Brain pericyte (primary cell): ENCODE measurements at regions not wholly inside any gene's neighbourhood (a gene's known extent, or its start where the extent isn't known, plus 50 kb on each side); places are given as distances from the start of the nearest gene placed in this dataset.

Source experiments
- DNase-seq: peaks from one replicate; pipeline ENCODE4 v3.0.0-alpha.2; 2012; ENCODE audit warnings: low read depth, low spot score

DNA sequence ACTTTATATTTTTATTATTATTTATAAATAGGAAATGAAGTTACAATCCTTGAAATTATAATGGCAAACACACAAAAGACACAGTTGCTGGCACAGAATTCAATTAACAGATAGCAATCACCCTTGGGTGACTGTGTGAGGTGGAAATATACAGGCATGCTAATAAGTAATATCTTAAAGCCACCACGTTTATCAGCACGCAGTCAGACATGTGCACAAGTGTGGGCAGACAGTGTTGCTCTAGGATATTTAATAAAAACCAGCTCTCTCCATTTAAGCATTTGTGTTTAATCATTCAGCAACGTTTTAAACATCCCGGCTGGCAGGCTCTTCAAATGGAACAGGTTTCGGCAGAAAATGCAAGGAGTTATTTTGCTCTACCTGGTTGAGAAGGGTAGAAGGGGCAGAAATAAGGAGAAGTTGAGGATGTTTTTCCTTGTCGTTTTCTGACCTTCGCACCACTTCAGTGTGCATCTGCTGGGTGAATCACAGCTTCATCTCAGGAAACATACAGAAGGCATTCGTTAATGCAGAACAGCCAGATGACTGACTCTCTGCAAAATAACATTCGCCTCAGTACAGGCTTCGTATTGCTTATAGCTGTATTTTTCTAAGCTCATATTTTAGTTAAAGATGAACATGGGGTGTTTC, 585.1 kb downstream of the QKI start:
- DNase-seq = no peak

DNA sequence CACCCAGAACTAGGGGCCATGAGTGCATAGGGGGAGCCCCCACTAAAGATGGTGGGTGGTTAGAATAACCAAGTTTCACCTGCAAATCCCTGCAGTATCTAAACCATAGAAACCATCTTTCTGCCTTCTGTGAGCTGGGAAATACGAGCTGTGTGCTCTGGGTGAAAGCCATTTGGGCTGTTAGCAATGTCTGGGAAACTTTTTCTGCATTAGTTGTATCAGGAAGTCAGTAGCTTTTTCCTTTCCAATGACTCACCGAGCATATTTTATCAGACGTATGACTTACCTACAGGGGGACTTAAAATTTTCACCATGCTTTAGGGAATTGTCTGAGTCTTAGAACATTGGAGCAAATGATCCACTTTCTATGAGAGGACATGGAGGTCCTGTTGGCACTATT, 584.0 kb downstream of the QKI start:
- DNase-seq = no peak

DNA sequence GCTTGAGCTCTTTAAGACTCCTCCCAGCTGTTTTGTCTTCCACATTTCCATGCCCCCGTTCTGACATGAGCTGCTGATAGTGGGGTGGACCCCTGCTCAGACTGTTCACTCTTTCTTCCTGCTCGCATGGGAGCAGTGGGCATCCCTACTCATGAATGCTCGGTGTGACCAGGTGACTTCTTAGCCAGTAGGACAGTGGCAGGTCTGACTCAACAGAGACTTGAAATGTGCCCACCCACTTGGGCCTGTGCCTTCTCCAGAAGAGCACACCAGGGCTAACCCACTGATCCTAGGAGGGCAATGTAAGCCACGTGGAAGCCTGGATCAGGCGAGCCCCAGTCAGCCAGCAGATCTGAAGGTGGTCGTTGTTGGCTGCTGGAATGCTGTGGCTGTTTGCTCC, 582.0 kb downstream of the QKI start:
- DNase-seq = no peak

DNA sequence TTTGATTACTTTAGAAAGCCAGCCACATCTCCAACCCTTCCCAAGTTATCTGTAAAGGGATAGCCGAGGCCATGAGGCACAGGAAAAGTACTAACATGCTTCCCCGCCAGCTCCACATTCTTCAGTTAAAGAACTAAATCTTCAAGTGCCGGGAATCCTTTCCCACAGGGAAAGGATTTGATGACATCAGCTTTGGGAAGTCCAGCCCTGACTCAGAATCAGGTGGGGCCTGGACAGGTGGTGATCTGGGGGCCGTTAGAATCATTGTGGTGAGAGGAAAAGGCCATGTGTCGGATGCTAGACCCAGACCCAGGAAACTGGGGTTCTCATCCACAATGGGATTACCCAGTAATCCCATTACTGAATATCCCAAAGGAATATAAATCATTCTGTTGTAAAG, 580.0 kb downstream of the QKI start:
- no peak for DNase-seq

DNA sequence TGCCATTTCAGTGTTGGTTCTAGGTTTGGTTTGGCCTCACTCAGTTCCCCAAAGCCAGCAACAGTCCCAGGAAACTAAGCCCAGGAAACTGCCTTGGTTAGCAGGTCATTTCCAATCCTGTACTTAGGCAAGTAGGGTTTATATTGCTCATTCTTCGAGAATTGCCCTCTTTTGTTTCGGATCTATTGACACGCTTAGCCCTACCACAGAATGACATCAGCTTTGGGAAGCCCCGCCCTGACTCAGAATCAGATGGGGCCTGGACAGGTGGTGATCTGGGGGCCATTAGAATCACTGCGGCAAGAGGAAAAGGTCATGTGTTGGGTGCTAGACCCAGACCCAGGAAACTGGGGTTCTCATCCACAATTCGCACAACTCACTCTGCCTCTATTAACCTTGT, 578.2 kb downstream of the QKI start:
- no peak for DNase-seq

DNA sequence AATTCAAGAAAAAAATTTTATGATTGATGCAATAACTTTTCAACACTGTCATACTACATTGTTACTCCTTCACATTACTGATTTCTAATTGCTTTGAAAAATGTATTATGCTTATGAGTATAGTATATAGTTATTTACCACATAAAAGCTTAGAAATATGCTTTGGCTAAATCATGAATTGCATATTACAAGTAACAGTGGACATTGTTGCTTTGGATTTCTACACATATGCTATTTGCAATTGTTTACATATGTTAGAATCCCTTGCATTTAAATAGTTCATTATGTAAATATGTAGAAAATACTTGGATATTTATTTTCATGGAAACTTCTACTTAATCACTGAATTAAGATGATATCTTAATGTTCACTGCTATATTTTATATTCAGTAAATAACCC, 577.5 kb downstream of the QKI start:
- DNase-seq = no peak

DNA sequence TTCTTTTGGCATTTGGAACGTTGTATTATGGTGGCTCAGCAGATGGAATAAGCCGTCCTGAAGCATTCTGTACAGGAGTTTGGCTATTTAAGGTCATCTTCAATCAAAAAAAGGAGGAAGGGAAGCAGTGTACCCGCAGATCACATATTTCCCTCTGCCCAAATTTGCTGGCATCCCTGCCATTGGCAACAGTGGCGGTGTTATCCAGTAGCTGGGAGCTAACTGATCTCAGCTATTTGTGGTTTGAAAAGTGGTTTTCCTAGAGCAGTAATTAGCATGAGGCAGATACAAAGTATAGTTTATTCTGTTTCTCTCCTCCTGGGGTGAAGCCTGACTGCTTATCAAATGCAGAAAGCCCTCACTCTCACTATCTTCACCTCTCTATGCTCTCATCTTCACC, 576.8 kb downstream of the QKI start:
- DNase-seq = no peak

DNA sequence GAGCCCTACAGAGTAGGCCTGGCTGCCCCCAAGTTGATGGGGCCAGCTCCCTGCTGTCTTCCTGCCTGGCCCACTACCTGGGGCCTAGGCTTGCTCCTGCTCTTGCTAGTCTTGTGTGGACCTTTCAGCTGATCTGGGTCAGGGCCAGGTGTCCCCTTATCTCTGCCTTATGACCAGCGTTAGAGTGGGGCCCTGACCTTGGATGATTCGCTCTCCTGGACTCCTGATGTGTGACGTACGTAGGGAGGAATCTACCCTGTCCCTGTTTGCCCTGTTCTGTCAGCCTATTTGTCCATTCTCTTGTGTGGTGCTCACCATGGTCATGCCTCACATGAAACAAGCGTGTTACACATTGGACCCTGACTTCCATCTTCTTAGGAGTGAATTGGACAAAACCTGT, 571.8 kb downstream of the QKI start:
- DNase-seq = no peak

DNA sequence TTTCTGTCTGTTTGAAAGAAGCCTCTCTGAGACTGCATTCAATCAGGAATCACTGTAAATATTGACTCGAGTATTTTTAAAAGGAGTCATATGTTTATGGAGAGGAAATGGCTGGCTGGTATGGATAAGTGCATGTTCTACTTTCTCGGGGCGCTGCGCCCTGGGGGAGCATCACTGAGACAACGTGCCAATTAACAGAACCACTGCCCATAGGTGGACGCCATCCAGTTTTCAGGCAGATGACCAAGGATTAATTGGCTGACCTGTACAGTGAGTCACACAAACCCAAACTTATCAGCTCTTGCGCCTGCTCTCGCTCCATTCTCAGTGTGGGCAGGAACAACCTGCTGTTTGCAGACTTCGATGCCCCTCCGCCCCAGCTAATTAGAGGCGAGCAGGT, 571.2 kb downstream of the QKI start:
- no peak for DNase-seq

DNA sequence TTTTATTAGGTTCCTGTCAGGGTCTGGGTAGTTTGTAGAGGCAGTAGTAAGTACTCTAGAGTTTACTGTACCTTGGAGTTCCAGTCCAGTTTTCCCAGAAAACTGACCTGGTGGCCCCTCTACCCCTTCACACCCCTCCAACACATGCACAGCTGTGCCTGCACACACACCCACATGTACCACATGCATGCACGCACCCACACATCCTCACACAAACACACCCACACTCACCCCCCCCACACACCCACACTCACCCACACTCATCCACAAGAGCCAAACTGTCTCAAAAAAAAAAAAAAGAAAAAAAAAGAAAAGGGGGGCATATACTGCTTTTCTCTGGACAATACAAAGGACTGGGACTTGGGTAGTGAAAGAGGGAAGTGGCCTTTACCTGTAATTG, 570.5 kb downstream of the QKI start:
- DNase-seq = no peak

DNA sequence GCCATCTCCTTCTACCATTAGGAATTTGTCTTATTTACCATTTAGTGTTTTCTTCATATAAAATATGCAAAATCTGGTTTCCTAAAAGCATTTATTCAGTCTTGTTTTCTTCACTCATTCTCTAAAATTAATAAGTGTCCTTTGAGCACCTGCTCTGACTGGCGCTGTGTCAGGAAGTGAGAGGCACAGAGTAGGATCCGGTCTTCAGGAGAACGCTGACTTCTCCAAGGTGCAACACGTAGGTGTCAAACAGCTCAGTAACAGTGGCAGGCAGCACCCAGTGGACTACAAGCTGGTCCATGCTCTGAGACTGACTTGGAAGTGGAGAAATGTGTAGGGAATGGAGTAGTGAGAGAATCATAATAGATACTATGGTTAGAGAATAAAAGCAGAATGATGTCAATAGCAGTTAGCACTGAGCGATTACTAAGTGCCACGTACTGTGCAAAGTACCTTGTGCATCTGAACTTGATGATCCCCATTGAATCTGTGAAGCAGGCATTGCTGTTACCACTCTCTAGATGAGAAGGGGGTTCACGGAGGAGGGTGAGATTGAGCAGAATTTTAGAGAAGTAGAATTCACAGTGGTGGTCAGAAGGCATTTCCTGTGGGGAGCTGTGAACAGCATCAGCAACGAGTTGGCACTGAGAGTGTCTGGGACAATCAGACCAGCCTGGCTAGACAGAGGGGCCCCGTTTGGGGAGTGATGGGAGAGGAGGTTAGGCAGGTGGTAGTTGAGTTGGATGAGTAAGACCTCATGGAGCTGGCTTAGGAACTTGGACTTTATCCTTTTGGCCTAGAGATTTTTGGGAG, 569.8 kb downstream of the QKI start:
- DNase-seq = no peak

DNA sequence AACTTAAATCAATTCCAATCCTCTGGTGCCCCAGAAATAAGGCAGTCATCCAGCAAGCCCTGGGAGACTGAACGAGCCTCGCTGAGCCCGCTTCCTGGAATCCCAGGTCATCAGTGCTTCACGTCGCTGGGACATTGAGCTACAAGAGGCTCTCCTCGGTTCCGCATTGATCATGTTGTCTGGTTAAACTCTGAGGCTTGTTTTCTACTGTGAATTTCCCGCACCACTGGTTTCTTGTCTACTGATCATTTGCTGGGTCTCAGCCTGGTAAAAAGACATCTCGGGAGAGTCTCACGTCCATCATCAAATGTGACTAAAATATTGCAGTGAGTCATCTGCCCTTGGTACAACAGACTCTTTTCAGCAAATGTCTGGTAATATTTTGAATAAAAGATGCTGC, 569.2 kb downstream of the QKI start:
- no peak for DNase-seq

DNA sequence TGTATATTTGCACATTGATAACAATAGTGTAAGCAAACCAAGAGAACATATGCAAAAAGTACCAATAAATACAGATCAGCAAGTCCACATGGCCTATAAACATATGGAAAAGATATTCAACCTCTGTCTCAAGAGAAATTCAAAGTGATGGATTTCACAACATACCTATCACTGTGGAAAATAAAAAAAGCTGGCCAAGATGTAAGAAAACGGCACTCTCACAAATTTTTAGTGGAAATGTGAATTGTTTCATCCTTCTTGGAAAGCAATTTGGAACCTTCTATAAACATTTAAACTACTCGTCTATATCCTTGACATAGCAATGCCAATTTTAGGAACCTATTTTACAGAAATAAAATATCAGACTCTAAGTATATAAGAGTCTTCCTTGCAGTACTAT, 559.8 kb downstream of the QKI start:
- no peak for DNase-seq

DNA sequence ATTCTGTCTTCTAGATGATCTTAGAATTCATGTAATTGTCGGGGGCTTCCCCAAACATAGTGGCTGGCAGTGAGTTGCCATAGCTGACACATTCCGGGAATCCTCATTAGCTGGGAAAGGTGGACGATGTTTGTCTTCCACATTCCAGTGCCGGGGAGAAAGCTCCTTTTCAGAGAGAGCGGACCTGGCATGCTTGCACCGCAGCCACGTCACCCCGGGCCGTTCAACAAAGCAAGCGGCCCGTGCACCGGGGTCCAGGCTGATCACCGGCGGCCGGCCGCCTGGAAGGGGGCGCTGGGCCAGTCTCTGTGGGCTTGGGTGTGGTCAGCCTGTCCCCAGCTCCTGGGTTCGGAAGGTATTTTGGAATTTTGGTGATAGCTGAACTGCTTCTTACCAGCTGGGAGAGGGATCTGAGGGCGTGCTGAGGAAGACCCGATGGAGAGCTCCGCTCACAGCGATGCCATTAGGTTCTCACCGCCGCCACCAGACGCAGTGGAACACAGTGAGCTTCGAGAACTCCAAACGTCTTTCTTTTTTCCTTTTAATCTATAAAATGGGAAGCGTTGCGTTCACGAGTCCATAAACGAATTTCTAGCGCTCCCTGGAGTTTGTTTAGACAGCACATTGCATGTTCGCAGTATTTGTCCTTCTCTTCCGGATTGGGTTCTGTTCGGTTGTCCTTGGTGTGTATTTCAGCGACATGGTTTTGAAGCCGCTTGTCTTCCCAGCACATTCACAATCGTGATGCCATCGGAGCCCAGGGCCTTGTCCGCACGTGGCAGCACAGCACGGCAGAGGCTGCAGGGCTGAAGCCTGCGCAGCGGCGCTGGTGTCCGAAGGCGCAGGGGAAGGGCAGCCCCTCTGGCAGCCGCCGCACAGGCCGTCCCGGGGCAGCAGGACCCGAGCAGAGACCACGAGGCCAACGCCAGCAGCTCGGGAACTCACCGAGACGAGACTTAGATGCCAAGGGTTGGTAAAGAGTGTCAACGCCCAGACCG, 557.6 kb downstream of the QKI start:
- no peak for DNase-seq

DNA sequence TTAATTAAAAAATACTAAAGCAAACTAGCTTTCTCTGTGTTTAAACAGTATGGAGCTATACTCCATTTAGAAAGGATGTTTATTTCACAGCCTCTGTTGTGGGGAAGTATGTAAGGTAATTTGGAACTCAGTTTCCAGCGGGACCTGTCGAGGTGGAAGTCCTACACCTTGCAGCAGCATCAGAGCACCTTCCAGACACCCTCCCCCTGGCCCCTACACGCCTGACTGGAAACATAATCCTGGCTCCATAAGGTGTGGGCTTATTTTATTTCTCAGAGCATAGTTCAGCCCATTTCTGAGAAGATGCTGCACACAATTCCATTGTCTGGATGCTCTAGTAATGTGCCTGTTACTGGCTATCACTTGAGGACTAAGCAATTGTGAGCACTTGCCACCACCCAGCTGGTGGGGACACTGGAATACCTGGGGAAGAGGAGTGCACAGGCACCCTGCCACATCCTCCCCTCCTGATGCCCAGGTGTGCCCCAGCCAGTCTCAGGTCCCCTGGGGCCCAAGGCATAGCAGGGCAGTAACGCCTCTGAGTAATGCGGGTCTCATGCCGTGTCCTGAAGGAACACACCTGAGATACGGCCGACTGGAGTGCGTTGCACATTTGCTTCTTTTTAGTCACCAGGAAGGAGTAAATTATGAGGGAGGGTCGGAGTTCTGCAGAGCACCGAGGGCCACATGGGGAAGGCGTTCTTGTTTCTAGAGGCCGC, 556.5 kb downstream of the QKI start:
- no peak for DNase-seq

DNA sequence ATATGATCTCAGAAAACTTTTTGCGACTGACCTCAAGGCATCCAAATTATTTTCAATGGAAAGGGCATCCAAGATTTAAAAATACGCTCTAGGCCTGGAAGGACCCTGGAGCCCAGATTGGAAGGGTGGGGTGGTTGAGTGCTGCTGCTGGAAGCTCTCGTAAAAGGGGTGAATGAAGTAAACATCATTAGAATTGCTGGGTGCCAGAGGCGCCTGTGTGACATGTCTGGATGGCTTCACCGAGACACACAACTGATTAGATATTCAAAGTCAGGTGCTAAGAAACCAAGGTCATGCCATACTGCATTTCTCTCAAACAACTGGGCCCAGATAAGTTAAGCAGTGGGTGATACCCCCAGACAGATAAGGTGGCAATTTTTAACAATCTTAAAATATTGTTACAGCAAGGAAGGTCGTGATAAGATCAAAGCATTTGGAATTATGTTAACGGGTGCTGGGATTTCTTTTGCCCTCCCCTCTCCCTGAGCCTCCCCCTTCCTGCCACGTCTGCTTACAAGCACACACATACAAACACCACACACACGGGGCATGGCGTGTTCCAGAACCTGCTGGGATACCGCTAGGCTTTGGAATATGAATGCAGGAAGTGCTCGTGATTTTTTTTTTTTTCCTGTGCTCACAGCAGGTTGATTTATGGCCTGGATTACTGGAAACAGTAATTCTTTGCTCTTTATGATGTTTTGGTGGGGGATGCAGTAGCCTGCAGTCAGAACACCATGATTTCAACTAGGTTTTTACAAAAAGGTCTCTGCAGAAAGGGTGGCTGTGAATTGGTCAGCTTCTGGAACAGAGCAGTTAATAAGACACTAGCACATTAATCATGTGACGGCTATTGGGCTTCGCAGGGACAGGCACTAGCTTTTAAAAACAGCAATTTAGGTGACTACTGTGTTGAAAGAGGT, 551.2 kb downstream of the QKI start:
- no peak for DNase-seq

DNA sequence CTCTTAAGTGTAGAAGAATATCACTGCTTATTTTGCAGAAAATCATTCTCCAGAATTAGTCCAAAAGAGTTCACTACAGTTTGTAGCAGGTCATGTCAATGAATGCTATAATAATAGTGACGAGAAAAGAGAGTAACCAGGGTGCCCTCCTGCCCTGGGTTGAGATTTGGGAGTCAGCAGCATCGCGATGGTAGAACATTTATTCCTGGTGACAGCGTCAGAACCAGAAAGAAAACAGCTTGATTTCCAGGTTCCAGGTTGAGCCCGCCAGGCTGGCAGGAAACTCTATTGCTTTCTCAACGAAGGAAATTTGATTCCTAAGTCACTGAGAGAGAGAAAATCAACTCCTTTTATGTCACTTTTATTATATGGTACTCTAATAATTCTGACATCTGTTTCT, 550.3 kb downstream of the QKI start:
- no peak for DNase-seq

DNA sequence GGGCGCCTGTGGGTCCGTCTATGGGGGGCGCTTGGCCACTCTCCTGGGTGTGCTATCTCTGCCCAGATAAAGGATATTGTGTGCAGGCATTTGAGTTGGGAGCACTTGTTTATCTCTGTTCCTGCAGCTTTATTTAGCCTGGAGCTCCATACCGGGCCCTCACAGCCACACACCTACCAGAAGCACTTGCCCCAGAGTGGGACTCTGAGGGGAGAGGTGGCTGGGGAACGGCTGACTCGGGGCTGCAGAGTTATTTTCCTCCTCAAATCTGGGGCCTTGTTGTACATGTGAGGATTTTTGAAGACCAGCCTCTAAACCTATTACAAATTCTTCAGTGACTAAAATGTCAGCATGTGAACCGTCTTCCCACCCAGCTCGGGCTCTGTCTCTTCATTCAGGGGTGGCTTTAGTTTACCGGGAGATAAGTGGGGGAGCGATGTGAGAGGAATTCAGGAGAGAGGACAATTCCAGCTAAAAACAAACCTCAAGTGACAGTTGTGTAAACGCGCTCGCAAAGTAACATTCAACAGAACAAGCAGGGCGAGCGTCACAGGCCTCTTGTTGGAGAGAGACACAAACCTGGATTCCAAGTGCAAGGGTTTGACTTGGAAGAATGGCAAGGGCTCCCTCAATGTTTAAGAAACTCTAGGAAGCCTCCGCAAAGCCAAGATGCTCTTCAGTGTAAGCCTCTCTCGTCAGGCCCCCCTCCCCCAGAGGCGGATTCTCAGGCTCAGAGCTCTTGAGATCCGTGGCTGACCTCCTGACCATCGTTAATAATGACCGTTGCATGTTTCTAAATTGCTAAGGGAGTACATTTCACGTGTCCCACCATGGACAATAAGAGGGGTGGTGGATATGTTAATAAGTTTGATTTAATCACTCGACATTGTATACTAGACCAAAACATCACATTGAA, 548.9 kb downstream of the QKI start:
- no peak for DNase-seq

DNA sequence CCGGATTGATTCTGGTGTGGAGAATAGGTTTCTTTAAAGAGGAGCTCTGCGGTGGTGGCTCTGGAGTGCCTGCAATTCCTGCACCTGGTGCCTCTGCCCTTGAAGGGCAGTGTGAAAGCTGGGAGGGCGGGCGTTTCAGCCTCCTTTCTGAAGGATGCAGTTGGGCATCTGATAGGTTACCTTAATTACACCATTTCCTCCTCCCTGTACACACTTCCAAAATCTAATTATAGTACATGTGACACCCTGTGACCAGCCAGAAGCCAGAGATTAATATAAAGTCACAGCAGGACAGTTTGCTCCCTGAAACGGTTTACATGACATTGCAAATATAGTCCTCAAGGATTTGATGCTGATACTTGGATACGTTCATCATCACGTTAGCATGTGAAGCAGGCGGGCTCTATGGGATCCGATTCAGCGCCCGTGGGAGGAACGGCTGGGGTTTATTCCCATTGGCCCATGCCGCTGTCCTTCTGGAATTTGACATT, 548.2 kb downstream of the QKI start:
- no peak for DNase-seq
